H9 (cell line): ENCODE measurements at regions not wholly inside any gene's neighbourhood (a gene's known extent, or its start where the extent isn't known, plus 50 kb on each side); places are given as distances from the start of the nearest gene placed in this dataset.

Source experiments
- DNase-seq: peaks from one replicate; pipeline ENCODE4 v3.0.0-alpha.2; 2017
- H2AFZ ChIP-seq: one replicate; pipeline ENCODE4 v1.6.1; 2013; ENCODE audit warnings: mild to moderate bottlenecking, low read length, control low read depth, moderate library complexity
- H2AK5ac ChIP-seq: 2 replicates; pipeline ENCODE4 v1.6.1; 2013; ENCODE audit warnings: low read length, control low read depth, mixed read lengths; ENCODE audit not compliant: insufficient read length
- H2BK120ac ChIP-seq: one replicate; pipeline ENCODE4 v1.6.1; 2013; ENCODE audit warnings: low read depth, mild to moderate bottlenecking, low read length, control low read depth, inconsistent platforms; ENCODE audit not compliant: poor library complexity, severe bottlenecking
- H2BK12ac ChIP-seq: 2 replicates; pipeline ENCODE4 v1.6.1; 2013; ENCODE audit warnings: low read length, control low read depth, mixed read lengths, low read depth; ENCODE audit not compliant: insufficient read length
- H2BK15ac ChIP-seq: 2 replicates; pipeline ENCODE4 v1.6.1; 2013; ENCODE audit warnings: low read depth, low read length, control low read depth
- H2BK20ac ChIP-seq: one replicate; pipeline ENCODE4 v1.6.1; 2013; ENCODE audit warnings: low read depth, mild to moderate bottlenecking, low read length, control low read depth, inconsistent platforms; ENCODE audit not compliant: poor library complexity, severe bottlenecking
- H2BK5ac ChIP-seq: 2 replicates; pipeline ENCODE4 v1.6.1; 2013; ENCODE audit warnings: low read length, control low read depth, mixed read lengths; ENCODE audit not compliant: insufficient read length
- H3K14ac ChIP-seq: 2 replicates; pipeline ENCODE4 v1.6.1; 2013; ENCODE audit warnings: low read length, control low read depth; ENCODE audit not compliant: insufficient read depth
- H3K18ac ChIP-seq: 2 replicates; pipeline ENCODE4 v1.6.1; 2013; ENCODE audit warnings: low read depth, mild to moderate bottlenecking, mixed read lengths, low read length, control low read depth; ENCODE audit not compliant: insufficient read length
- H3K23ac ChIP-seq: 2 replicates; pipeline ENCODE4 v1.6.1; 2013; ENCODE audit warnings: low read length, control low read depth, mixed read lengths, low read depth; ENCODE audit not compliant: insufficient read length
- H3K23me2 ChIP-seq: 2 replicates; pipeline ENCODE4 v1.6.1; 2013; ENCODE audit warnings: low read depth, mild to moderate bottlenecking, mixed read lengths, low read length, control low read depth; ENCODE audit not compliant: insufficient read length, poor library complexity, severe bottlenecking
- H3K27ac ChIP-seq: 2 replicates; pipeline ENCODE4 v1.5.1; 2013; ENCODE audit warnings: low read length, control low read depth, mixed read lengths, low read depth; ENCODE audit not compliant: insufficient read length
- H3K27me3 ChIP-seq: 2 replicates; pipeline ENCODE4 v1.6.1; 2013; ENCODE audit warnings: low read length, control low read depth, inconsistent platforms; ENCODE audit not compliant: insufficient read depth
- H3K4ac ChIP-seq: 2 replicates; pipeline ENCODE4 v1.6.1; 2013; ENCODE audit warnings: low read depth, mild to moderate bottlenecking, control low read depth, inconsistent platforms, low read length, moderate library complexity
- H3K4me1 ChIP-seq: 2 replicates; pipeline ENCODE4 v1.6.1; 2013; ENCODE audit warnings: low read length, control low read depth, inconsistent platforms; ENCODE audit not compliant: insufficient read depth
- H3K4me2 ChIP-seq: 2 replicates; pipeline ENCODE4 v1.6.1; 2013; ENCODE audit warnings: low read length, control low read depth, mixed read lengths; ENCODE audit not compliant: insufficient read length, insufficient read depth
- H3K56ac ChIP-seq: 2 replicates; pipeline ENCODE4 v1.6.1; 2013; ENCODE audit warnings: low read depth, mild to moderate bottlenecking, mixed read lengths, low read length, control low read depth; ENCODE audit not compliant: insufficient read length
- H3K79me1 ChIP-seq: 2 replicates; pipeline ENCODE4 v1.6.1; 2013; ENCODE audit warnings: low read depth, mild to moderate bottlenecking, moderate library complexity, low read length, control low read depth, inconsistent platforms; ENCODE audit not compliant: insufficient read depth, poor library complexity, severe bottlenecking
- H3K79me2 ChIP-seq: 2 replicates; pipeline ENCODE4 v1.6.1; 2013; ENCODE audit warnings: low read length, control low read depth, inconsistent platforms; ENCODE audit not compliant: insufficient read depth
- H3K9ac ChIP-seq: 2 replicates; pipeline ENCODE4 v1.6.1; 2013; ENCODE audit warnings: low read length, control low read depth, mixed read lengths; ENCODE audit not compliant: insufficient read length; ENCODE audit errors: extremely low read depth
- H3K9me3 ChIP-seq: one replicate; pipeline ENCODE4 v1.6.1; 2013; ENCODE audit warnings: low read depth, low read length, inconsistent platforms; ENCODE audit not compliant: control insufficient read depth
- H3T11ph ChIP-seq: one replicate; pipeline ENCODE4 v1.6.1; 2013; ENCODE audit warnings: mild to moderate bottlenecking, low read length, control low read depth, inconsistent platforms
- H4K20me1 ChIP-seq: one replicate; pipeline ENCODE4 v1.6.1; 2013; ENCODE audit not compliant: control insufficient read depth, insufficient read length, insufficient read depth
- H4K5ac ChIP-seq: 2 replicates; pipeline ENCODE4 v1.6.1; 2013; ENCODE audit warnings: low read depth, mild to moderate bottlenecking, mixed read lengths, low read length, control low read depth; ENCODE audit not compliant: insufficient read length
- H4K8ac ChIP-seq: replicated peaks from 2 replicates; pipeline ENCODE4 v1.6.1; 2013; ENCODE audit warnings: low read length, control low read depth, mixed read lengths, low read depth; ENCODE audit not compliant: insufficient read length
- H4K91ac ChIP-seq: 2 replicates; pipeline ENCODE4 v1.6.1; 2013; ENCODE audit warnings: low read depth, mild to moderate bottlenecking, moderate library complexity, mixed read lengths, low read length, control low read depth; ENCODE audit not compliant: insufficient read length
- H3K27ac Mint-ChIP-seq, 3 experiments: 2 replicates in 2 of 3; 3 replicates in 1 of 3; pipeline ENCODE4 v1.8.0; 2020 to 2021; ENCODE audit warnings: mixed read lengths in 3 of 3, mild to moderate bottlenecking in 1 of 3, moderate library complexity in 1 of 3
- H3K27me3 Mint-ChIP-seq: 2 replicates; pipeline ENCODE4 v1.8.0; 2021; ENCODE audit warnings: low read depth, mild to moderate bottlenecking, moderate library complexity, mixed read lengths
- H3K36me3 Mint-ChIP-seq, 3 experiments: 2 replicates in 2 of 3; 3 replicates in 1 of 3; pipeline ENCODE4 v1.8.0; 2020 to 2021; ENCODE audit warnings: low read depth in 3 of 3, mixed read lengths in 3 of 3; ENCODE audit not compliant: insufficient read depth in 1 of 3
- H3K4me1 Mint-ChIP-seq, 2 experiments: 2 replicates each; pipeline ENCODE4 v1.8.0; 2020; ENCODE audit warnings: mixed read lengths in 2 of 2
- H3K4me3 Mint-ChIP-seq, 2 experiments: 2 replicates in 1 of 2; 3 replicates in 1 of 2; pipeline ENCODE4 v1.8.0; 2020 to 2021; ENCODE audit warnings: mild to moderate bottlenecking in 2 of 2, mixed read lengths in 2 of 2, moderate library complexity in 1 of 2
- H3K9me3 Mint-ChIP-seq, 2 experiments: 2 replicates in 1 of 2; 3 replicates in 1 of 2; pipeline ENCODE4 v1.8.0; 2020; ENCODE audit warnings: mild to moderate bottlenecking in 2 of 2, mixed read lengths in 2 of 2, moderate library complexity in 1 of 2
- WGBS: extraction: QIAGEN DNeasy Blood & Tissue Kit; methylation state at CpG from one replicate; pipeline ENCODE4 v1.1.7; 2013; ENCODE audit warnings: missing lambda C conversion rate, low lambda C conversion rate, mixed read lengths; ENCODE audit not compliant: insufficient read length; ENCODE audit errors: extremely low coverage; 5-methylcytosine and 5-hydroxymethylcytosine counted together
- TF ChIP-seq, protein P1 (sequence below): fragments of 200-600 bp; sonication (generic); conservative IDR thresholded peaks from 3 replicates; pipeline ENCODE4 v1.8.0; 2021; ENCODE audit warnings: antibody characterized with exemption, mild to moderate bottlenecking

DNA sequence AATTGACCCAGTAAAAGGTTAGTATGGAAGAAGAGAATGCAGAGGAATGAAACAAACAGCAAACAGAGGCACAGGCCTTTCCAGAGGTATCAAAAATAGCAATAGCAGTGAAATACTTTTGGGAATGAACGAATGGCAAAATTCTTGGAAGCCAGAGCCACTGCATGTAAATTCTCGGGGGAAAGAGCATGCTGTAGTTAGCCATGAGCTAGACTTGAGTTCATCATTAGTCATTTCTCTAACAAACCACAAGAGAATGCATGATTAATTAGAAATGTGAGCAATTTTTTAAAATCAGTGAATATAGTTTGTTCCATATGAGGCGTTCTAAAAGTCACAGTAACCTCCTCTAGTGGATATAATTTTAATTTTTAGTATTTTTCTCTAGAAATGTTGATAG is 170.3 kb upstream of the PRR16 start:
- Mint-ChIP-seq H3K27ac (no peak overlapping the region), H3K9me3 (no peaks in the 10 kb centered on the region), H3K4me3 (no peak overlapping the region), H3K27me3 (no peaks in the 10 kb centered on the region), H3K36me3 (no peaks in the 10 kb centered on the region), H3K4me1 (0 out of 4 replicates have a peak, but pooled peaks cover 0 to 2% of the 10 kb centered on the region in 2 experiments)
- Histone ChIP-seq H3K4me1 (no peaks in the 10 kb centered on the region), H3K9me3 (no peaks in the 10 kb centered on the region), H3T11ph (no peak overlapping the region), H2BK15ac (no peak overlapping the region; the same call in 1 of the 2 replicates), H3K9ac (no peak overlapping the region), H3K27me3 (no peaks in the 10 kb centered on the region), H4K91ac (no peak overlapping the region), H4K5ac (no peak overlapping the region), H3K79me2 (no peaks in the 10 kb centered on the region), H2AK5ac (no peak overlapping the region), H3K23ac (no peak overlapping the region), H4K20me1 (no peaks in the 10 kb centered on the region), H3K4me2 (no peak overlapping the region), H4K8ac (no peak overlapping the region), H3K14ac (no peak overlapping the region), H3K4ac (no peak overlapping the region), H3K79me1 (no peaks in the 10 kb centered on the region), H2BK20ac (no peak overlapping the region), H3K27ac (no peak overlapping the region), H3K18ac (no peak overlapping the region), H2AFZ (no peak overlapping the region), H2BK12ac (no peak overlapping the region), H3K23me2 (no peaks in the 10 kb centered on the region), H2BK120ac (no peak overlapping the region), H2BK5ac (no peak overlapping the region), H3K56ac (no peak overlapping the region)
- TF ChIP-seq, protein P1, sequence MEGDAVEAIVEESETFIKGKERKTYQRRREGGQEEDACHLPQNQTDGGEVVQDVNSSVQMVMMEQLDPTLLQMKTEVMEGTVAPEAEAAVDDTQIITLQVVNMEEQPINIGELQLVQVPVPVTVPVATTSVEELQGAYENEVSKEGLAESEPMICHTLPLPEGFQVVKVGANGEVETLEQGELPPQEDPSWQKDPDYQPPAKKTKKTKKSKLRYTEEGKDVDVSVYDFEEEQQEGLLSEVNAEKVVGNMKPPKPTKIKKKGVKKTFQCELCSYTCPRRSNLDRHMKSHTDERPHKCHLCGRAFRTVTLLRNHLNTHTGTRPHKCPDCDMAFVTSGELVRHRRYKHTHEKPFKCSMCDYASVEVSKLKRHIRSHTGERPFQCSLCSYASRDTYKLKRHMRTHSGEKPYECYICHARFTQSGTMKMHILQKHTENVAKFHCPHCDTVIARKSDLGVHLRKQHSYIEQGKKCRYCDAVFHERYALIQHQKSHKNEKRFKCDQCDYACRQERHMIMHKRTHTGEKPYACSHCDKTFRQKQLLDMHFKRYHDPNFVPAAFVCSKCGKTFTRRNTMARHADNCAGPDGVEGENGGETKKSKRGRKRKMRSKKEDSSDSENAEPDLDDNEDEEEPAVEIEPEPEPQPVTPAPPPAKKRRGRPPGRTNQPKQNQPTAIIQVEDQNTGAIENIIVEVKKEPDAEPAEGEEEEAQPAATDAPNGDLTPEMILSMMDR, result no peak
- WGBS, result no CpG with 5 or more reads among the region's 3 CpGs
- DNase-seq, result no peak
